Nephron (organoid): ENCODE measurements at regions not wholly inside any gene's neighbourhood (a gene's known extent, or its start where the extent isn't known, plus 50 kb on each side); places are given as distances from the start of the nearest gene placed in this dataset.

Source experiments
- H3K27ac Mint-ChIP-seq, 3 experiments: 2 replicates each; pipeline ENCODE4 v1.8.0; 2020; ENCODE audit warnings: mixed read lengths in 3 of 3, mild to moderate bottlenecking in 2 of 3, moderate library complexity in 1 of 3
- H3K27me3 Mint-ChIP-seq: 2 replicates; pipeline ENCODE4 v1.8.0; 2021; ENCODE audit warnings: low read depth, mild to moderate bottlenecking, moderate library complexity, mixed read lengths
- H3K36me3 Mint-ChIP-seq: 2 replicates; pipeline ENCODE4 v1.8.0; 2020; ENCODE audit warnings: low read depth, mixed read lengths
- H3K4me1 Mint-ChIP-seq: 2 replicates; pipeline ENCODE4 v1.8.0; 2020; ENCODE audit warnings: mixed read lengths
- H3K4me3 Mint-ChIP-seq, 3 experiments: 2 replicates each; pipeline ENCODE4 v1.8.0; 2020; ENCODE audit warnings: mild to moderate bottlenecking in 3 of 3, mixed read lengths in 3 of 3, moderate library complexity in 2 of 3
- H3K9me3 Mint-ChIP-seq: 2 replicates; pipeline ENCODE4 v1.8.0; 2020; ENCODE audit warnings: mixed read lengths
- TF ChIP-seq, protein P1 (sequence below), 3 experiments: fragments of 200-600 bp; sonication (generic); IDR thresholded peaks; one replicate each; pipeline ENCODE4 v1.5.0; 2021; ENCODE audit warnings: antibody characterized with exemption in 3 of 3; ENCODE audit not compliant: unreplicated experiment in 3 of 3

DNA sequence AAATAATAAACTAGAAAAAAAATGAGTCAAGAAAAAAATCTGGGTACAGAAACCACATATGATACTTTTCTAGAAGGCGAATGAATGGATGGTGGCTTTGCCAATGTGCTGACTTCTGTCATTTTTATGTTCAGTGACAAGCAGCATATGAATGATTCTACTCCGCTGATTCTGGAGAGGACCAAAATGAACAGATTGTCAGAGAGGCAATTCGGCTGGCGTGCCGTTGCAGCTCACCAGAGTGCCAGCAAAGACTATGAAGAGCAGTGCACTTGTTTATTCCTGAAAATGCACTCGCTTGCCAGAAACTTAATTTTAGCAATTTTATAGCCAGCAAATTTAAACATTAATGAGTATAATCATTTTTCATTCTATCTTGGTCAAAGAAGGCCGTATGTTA, 105.9 kb upstream of the NYAP2 start:
- TF ChIP-seq, protein P1, sequence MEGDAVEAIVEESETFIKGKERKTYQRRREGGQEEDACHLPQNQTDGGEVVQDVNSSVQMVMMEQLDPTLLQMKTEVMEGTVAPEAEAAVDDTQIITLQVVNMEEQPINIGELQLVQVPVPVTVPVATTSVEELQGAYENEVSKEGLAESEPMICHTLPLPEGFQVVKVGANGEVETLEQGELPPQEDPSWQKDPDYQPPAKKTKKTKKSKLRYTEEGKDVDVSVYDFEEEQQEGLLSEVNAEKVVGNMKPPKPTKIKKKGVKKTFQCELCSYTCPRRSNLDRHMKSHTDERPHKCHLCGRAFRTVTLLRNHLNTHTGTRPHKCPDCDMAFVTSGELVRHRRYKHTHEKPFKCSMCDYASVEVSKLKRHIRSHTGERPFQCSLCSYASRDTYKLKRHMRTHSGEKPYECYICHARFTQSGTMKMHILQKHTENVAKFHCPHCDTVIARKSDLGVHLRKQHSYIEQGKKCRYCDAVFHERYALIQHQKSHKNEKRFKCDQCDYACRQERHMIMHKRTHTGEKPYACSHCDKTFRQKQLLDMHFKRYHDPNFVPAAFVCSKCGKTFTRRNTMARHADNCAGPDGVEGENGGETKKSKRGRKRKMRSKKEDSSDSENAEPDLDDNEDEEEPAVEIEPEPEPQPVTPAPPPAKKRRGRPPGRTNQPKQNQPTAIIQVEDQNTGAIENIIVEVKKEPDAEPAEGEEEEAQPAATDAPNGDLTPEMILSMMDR (IDR thresholded peaks at IDR 0.05; ENCODE audit: unreplicated experiment in 3 of 3) = no peak
- no peaks in the 10 kb centered on the region for H3K36me3 Mint-ChIP-seq
- peaks cover 3% of the 10 kb centered on the region for H3K9me3 Mint-ChIP-seq
- H3K27me3 Mint-ChIP-seq = no peaks in the 10 kb centered on the region
- no peak overlapping the region for H3K4me3 Mint-ChIP-seq
- no peak overlapping the region for H3K27ac Mint-ChIP-seq
- no peaks in the 10 kb centered on the region for H3K4me1 Mint-ChIP-seq

DNA sequence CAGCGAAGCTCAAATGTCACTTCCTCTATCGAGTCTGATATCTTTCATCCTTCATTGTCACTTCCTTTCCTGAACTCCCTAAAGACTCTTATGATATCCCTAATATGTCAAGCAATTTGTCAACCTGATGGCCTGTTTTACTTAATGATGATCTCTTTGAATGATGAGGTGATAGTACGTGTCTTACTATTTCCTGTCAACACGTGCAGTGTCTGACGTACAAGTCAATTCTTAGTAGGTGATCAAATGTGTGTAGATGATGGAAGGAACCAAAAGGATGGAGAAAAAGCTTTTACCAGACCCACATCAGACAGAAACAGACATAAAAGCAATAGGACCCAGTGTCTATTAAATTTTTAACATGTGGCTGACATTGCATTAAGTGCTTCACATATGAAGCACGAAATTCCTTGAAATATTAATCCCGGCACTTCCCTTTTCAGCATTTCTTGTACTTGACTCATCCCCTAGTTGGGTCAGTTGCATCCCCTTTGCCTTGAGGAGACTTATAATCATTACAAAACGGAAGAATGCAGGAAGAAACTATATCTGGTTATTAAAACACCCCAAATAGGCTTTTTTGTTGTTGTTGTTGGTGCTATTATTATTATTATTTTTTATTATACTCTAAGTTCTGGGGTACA, 108.6 kb upstream of the NYAP2 start:
- Mint-ChIP-seq H3K4me3 (no peak overlapping the region), H3K36me3 (no peaks in the 10 kb centered on the region)
- TF ChIP-seq, protein P1 (IDR thresholded peaks at IDR 0.05; ENCODE audit: unreplicated experiment in 3 of 3) = no peak

DNA sequence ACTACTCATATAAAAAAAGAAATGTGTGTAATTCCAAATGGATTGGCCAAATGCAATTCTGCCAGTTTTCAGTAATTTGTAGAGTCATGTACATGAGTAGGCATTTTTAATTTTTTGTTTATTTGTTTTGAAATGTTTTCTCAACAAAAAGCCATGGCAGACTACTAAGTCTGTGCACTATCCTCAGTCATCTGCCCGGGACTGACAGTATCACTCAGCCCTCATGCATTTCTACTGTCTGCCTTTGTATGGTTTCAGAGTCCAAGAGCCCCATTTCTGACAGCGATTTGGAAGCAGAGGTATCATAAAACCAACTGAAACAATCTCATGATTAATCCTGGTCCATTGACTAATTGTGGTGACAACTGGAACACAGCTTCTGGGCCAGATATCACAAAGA, 109.9 kb upstream of the NYAP2 start:
- Mint-ChIP-seq H3K9me3 (peaks cover 2% of the 10 kb centered on the region), H3K27ac (no peak overlapping the region), H3K4me3 (no peak overlapping the region), H3K36me3 (no peaks in the 10 kb centered on the region), H3K27me3 (no peaks in the 10 kb centered on the region), H3K4me1 (no peaks in the 10 kb centered on the region)
- TF ChIP-seq, protein P1 (IDR thresholded peaks at IDR 0.05; ENCODE audit: unreplicated experiment in 3 of 3) = no peak

More for the DNA sequence above, 108.6 kb upstream of the NYAP2 start:
- no peaks in the 10 kb centered on the region for H3K4me1 Mint-ChIP-seq
- H3K9me3 Mint-ChIP-seq = peaks cover 2% of the 10 kb centered on the region
- no peak overlapping the region for H3K27ac Mint-ChIP-seq
- H3K27me3 Mint-ChIP-seq = no peaks in the 10 kb centered on the region

DNA sequence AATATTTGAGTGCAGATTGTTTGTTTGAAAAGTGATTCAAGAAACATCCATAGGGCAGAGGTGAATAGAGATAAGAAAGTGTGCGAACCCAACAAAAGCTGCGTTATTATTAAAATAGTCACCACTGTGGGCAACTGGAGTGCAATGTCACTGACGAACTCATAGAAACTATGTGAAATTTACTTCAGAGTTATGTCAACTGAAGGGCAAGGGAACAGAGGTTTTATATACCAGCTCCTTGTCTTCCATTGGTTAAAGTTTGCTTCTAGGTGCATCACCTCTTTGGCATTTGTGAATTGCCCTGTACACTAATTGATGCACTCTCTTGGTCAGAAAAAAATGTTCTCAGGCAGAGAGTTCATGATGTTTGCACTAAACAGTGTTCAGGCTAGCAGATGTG, 110.5 kb upstream of the NYAP2 start:
- no peak overlapping the region for H3K4me3 Mint-ChIP-seq
- TF ChIP-seq, protein P1 (IDR thresholded peaks at IDR 0.05; ENCODE audit: unreplicated experiment in 3 of 3) = no peak
- no peak overlapping the region for H3K27ac Mint-ChIP-seq
- no peaks in the 10 kb centered on the region for H3K36me3 Mint-ChIP-seq
- no peaks in the 10 kb centered on the region for H3K4me1 Mint-ChIP-seq
- peaks cover 2% of the 10 kb centered on the region for H3K9me3 Mint-ChIP-seq
- no peaks in the 10 kb centered on the region for H3K27me3 Mint-ChIP-seq

DNA sequence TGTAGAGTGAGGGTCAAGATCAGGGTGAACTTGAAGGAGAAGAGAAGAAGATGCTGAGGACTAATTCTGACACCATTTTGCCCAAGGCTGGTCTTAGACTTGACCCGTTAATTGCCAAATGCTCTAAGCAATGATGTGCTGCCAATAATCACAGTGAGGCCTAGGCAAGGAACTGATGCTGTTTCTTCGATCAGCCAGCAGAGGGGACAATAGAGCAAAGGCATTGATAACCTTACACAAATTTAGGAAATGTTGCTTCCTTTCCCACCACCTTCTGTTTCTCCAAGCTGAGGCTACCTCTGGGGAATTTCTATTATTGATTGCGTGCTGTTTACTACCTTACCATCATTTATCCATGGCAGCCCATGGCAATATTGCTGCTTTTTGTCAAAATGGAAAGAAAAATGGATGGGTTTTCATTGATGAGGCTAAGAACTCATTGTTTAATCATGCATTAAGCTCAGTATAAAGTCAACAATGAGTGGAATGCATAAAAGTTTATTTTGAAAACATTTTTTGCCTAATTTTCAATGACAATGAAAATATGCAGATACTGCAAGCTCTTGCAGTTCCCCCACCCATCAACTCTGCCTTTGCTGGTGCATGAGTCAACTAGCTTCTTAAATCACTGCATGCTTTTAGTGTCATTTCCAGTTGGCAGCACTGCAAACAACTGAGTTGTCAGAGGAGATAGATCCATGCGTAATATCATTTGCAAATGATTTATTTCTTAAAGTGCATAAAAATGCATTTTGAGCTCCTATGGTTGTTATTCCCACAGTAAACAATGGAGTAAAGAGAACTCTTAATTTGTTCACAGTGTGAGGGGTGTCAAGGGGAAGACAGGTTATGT, 116.4 kb upstream of the NYAP2 start:
- no peaks in the 10 kb centered on the region for H3K4me1 Mint-ChIP-seq
- H3K4me3 Mint-ChIP-seq = no peak overlapping the region
- TF ChIP-seq, protein P1 (IDR thresholded peaks at IDR 0.05; ENCODE audit: unreplicated experiment in 3 of 3) = peak; percentile 49 to 71 (median 61)
- no peak overlapping the region for H3K27ac Mint-ChIP-seq
- H3K36me3 Mint-ChIP-seq = no peaks in the 10 kb centered on the region
- H3K27me3 Mint-ChIP-seq = no peaks in the 10 kb centered on the region
- peaks cover 2% of the 10 kb centered on the region for H3K9me3 Mint-ChIP-seq
